IMR-90 (cell line): ENCODE measurements at regions not wholly inside any gene's neighbourhood (a gene's known extent, or its start where the extent isn't known, plus 50 kb on each side); places are given as distances from the start of the nearest gene placed in this dataset.

ENCODE experiments used
- ATAC-seq: fragments of 200-7000 bp; cut with Tn5 transposase; 2 replicates; pipeline ENCODE4 v1.9.1; 2020; ENCODE audit warnings: low read depth, mild to moderate bottlenecking, moderate library complexity
- BruUV-seq: library from RNA; stranded (reverse); fragments of 400-500 nt; replicated peaks from 2 replicates; lab custom pipeline; 2021; lab: Mats Ljungman, UMichigan
- CTCF ChIA-PET: fragments of 300-600 bp; formaldehyde crosslinking; extraction: SDS; loops from one replicate; lab custom pipeline; 2021; ENCODE audit warnings: antibody characterized with exemption; lab: Yijun Ruan, JAX
- POLR2A ChIA-PET: fragments of 300-600 bp; sonication (Branson Sonifier 250); formaldehyde crosslinking; loops from one replicate; lab custom pipeline; 2022; ENCODE audit warnings: antibody characterized with exemption; ENCODE audit not compliant: unreplicated experiment; lab: Charles Lee
- DNase-seq: peaks from one replicate; pipeline ENCODE4 v3.0.0; 2013
- H2AFZ ChIP-seq: replicated peaks from 2 replicates; pipeline ENCODE3; 2013; ENCODE audit warnings: low read length, mild to moderate bottlenecking; ENCODE audit not compliant: poor library complexity
- H2AK5ac ChIP-seq: 2 replicates; pipeline ENCODE4 v1.6.1; 2013; ENCODE audit warnings: low read depth, low read length, inconsistent platforms
- H2AK9ac ChIP-seq: replicated peaks from 2 replicates; pipeline ENCODE3; 2013; ENCODE audit warnings: mild to moderate bottlenecking, low read depth, low read length, moderate library complexity; ENCODE audit not compliant: poor library complexity
- H2BK120ac ChIP-seq: 2 replicates; pipeline ENCODE4 v1.6.1; 2013; ENCODE audit warnings: low read depth, low read length, inconsistent platforms
- H2BK15ac ChIP-seq: 3 replicates; pipeline ENCODE4 v1.6.1; 2013; ENCODE audit warnings: low read depth, low read length, inconsistent platforms
- H2BK20ac ChIP-seq: 2 replicates; pipeline ENCODE4 v1.6.1; 2013; ENCODE audit warnings: low read depth, mild to moderate bottlenecking, inconsistent platforms, low read length, moderate library complexity
- H2BK5ac ChIP-seq: 2 replicates; pipeline ENCODE4 v1.6.1; 2013; ENCODE audit warnings: mild to moderate bottlenecking, low read depth, low read length, inconsistent platforms; ENCODE audit not compliant: poor library complexity, severe bottlenecking
- H3K14ac ChIP-seq: replicated peaks from 2 replicates; pipeline ENCODE4 v1.6.1; 2013; ENCODE audit warnings: low read depth, low read length, inconsistent platforms
- H3K18ac ChIP-seq: 2 replicates; pipeline ENCODE4 v1.6.1; 2013; ENCODE audit warnings: low read depth, low read length, control low read depth
- H3K23ac ChIP-seq: 2 replicates; pipeline ENCODE4 v1.6.1; 2013; ENCODE audit warnings: low read depth, low read length, inconsistent platforms
- H3K27ac ChIP-seq: 2 replicates; pipeline ENCODE4 v1.5.1; 2013; ENCODE audit warnings: mild to moderate bottlenecking, control low read depth, low read length; ENCODE audit not compliant: insufficient read depth
- H3K27me3 ChIP-seq: 2 replicates; pipeline ENCODE4 v1.6.1; 2013; ENCODE audit warnings: low read length; ENCODE audit not compliant: control insufficient read depth, insufficient read depth
- H3K36me3 ChIP-seq: 2 replicates; pipeline ENCODE4 v1.6.1; 2013; ENCODE audit warnings: low read length, mixed read lengths; ENCODE audit not compliant: control insufficient read depth, insufficient read depth
- H3K4ac ChIP-seq: 2 replicates; pipeline ENCODE4 v1.6.1; 2013; ENCODE audit warnings: low read depth, low read length, inconsistent platforms
- H3K4me1 ChIP-seq: 2 replicates; pipeline ENCODE4 v1.6.1; 2013; ENCODE audit warnings: low read length, mixed read lengths; ENCODE audit not compliant: control insufficient read depth, insufficient read depth
- H3K4me2 ChIP-seq: 2 replicates; pipeline ENCODE4 v1.6.1; 2013; ENCODE audit warnings: low read depth, mild to moderate bottlenecking, control low read depth, low read length, moderate library complexity
- H3K4me3 ChIP-seq: 2 replicates; pipeline ENCODE4 v1.5.1; 2013; ENCODE audit warnings: low read depth, mild to moderate bottlenecking, control low read depth, low read length, moderate library complexity; ENCODE audit not compliant: insufficient read depth
- H3K56ac ChIP-seq: 2 replicates; pipeline ENCODE4 v1.6.1; 2013; ENCODE audit warnings: low read length, inconsistent platforms; ENCODE audit not compliant: insufficient read depth; ENCODE audit errors: extremely low read depth
- H3K79me1 ChIP-seq, 2 experiments: 2 replicates each; pipeline ENCODE4 v1.6.1; 2013; ENCODE audit warnings: low read length in 2 of 2, inconsistent platforms in 1 of 2, low read depth in 1 of 2
- H3K9ac ChIP-seq: 2 replicates; pipeline ENCODE4 v1.6.1; 2013; ENCODE audit warnings: low read depth, low read length, control low read depth
- H3K9me1 ChIP-seq: 2 replicates; pipeline ENCODE4 v1.6.1; 2013; ENCODE audit warnings: low read length, inconsistent platforms; ENCODE audit not compliant: insufficient read depth
- H3K9me3 ChIP-seq: 2 replicates; pipeline ENCODE4 v1.6.1; 2013; ENCODE audit warnings: low read length; ENCODE audit not compliant: control insufficient read depth, insufficient read depth
- H4K20me1 ChIP-seq: 2 replicates; pipeline ENCODE4 v1.6.1; 2013; ENCODE audit warnings: low read length, inconsistent platforms; ENCODE audit not compliant: insufficient read depth
- H4K5ac ChIP-seq: 2 replicates; pipeline ENCODE4 v1.6.1; 2013; ENCODE audit warnings: mild to moderate bottlenecking, low read depth, low read length, control low read depth
- H4K8ac ChIP-seq, 2 experiments: 2 replicates each; pipeline ENCODE4 v1.6.1; 2013; ENCODE audit warnings: low read depth in 2 of 2, low read length in 2 of 2, control low read depth in 1 of 2, inconsistent platforms in 1 of 2
- H4K91ac ChIP-seq: 2 replicates; pipeline ENCODE4 v1.6.1; 2013; ENCODE audit warnings: low read depth, low read length, inconsistent platforms; ENCODE audit not compliant: insufficient read depth
- CEBPB ChIP-seq: IDR thresholded peaks from 2 replicates; pipeline ENCODE4 v1.6.1; 2012; ENCODE audit warnings: low read depth, low read length, improper control_type of control experiment
- CHD1 ChIP-seq: IDR thresholded peaks from 2 replicates; pipeline ENCODE4 v1.6.1; 2012; ENCODE audit warnings: low read depth, low read length, improper control_type of control experiment
- MAFK ChIP-seq: IDR thresholded peaks from 2 replicates; pipeline ENCODE4 v1.6.1; 2012; ENCODE audit warnings: low read depth, low read length, improper control_type of control experiment
- MXI1 ChIP-seq: IDR thresholded peaks from 2 replicates; pipeline ENCODE4 v1.6.1; 2012; ENCODE audit warnings: low read depth, mild to moderate bottlenecking, low read length, moderate library complexity, borderline replicate concordance
- NFE2L2 ChIP-seq: fragments of 150-350 bp; IDR thresholded peaks from 2 replicates; pipeline ENCODE4 v1.6.1; 2016; ENCODE audit warnings: low read depth, mild to moderate bottlenecking, low read length
- RAD21 ChIP-seq: IDR thresholded peaks from 2 replicates; pipeline ENCODE4 v1.6.1; 2012; ENCODE audit warnings: low read length, improper control_type of control experiment
- RCOR1 ChIP-seq: IDR thresholded peaks from 2 replicates; pipeline ENCODE4 v1.6.1; 2012; ENCODE audit warnings: mild to moderate bottlenecking, low read length, improper control_type of control experiment; ENCODE audit not compliant: insufficient replicate concordance
- RFX5 ChIP-seq: IDR thresholded peaks from 2 replicates; pipeline ENCODE4 v1.8.0; 2012; ENCODE audit warnings: low read depth, mild to moderate bottlenecking, low read length, moderate library complexity
- WGBS, 2 experiments: methylation state at CpG; one replicate each; pipeline versions ENCODE4 v1.1.5 to v1.1.7; 2013; ENCODE audit warnings: missing lambda C conversion rate in 2 of 2; ENCODE audit not compliant: insufficient read length in 1 of 2; ENCODE audit errors: extremely low coverage in 2 of 2; 5-methylcytosine and 5-hydroxymethylcytosine counted together
- dilution Hi-C: fragments of 300-500 bp; cut with HindIII; formaldehyde crosslinking; loops from one replicate; pipeline ENCODE4 v1.14.3; 2018; ENCODE audit warnings: low sequenced_read_pairs; ENCODE audit not compliant: unreplicated experiment
- in situ Hi-C: fragments of 300-500 bp; cut with MboI; formaldehyde crosslinking; loops from 3 replicates; pipeline ENCODE4 v1.14.3; 2019; ENCODE audit warnings: low sequenced_read_pairs, inconsistent platforms, mixed read lengths
- intact Hi-C: fragments of 100-400 bp; cut with micrococcal nuclease; formaldehyde crosslinking; loops from 2 replicates; pipeline ENCODE4 v1.10.0; 2022
- TF ChIP-seq, protein P1 (sequence below): fragments of 150-350 bp; IDR thresholded peaks from 2 replicates; pipeline ENCODE4 v1.6.1; 2017; ENCODE audit warnings: mild to moderate bottlenecking, antibody characterized with exemption, low read length, low read depth
- TF ChIP-seq, protein P2 (sequence below): fragments of 150-350 bp; IDR thresholded peaks from 2 replicates; pipeline ENCODE4 v1.6.1; 2016; ENCODE audit warnings: low read depth, mild to moderate bottlenecking, low read length, moderate library complexity, borderline replicate concordance

DNA sequence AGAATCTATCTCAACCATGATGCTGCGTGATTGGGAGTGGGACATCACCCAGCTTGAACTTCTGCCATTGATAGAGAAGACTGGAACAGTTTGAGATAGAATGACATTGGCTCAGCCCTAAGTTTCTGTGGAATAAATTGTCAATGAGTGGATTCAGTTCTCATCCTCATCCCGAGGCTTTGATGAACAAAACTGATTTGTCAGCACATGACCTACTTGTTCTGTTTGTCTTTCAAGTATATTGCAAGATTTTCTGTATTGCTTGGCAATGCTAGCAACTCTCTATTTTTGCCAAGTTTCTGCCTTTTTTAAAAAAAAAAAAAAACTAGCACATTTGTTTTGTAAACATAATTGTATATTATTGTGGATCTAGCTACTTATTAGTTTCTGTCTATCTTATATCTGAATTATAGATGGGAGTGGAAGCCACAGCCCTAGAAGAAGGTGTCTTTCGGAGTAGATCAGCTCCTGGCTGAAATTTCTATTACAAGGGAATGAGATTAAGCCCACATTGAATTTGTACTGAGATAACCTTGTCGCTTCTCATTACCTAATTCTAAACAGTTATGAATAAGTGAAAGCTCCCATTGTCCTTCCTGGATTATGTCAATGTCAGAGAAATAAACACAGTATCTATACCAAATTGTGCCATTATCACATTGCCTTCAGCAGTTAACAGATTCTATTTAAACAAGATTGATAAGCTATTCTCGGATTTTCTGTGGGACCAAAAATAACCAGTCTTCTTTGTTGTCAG is 166.1 kb downstream of the TNFSF13B start:
- Histone ChIP-seq H3K27me3 (no peaks in the 10 kb centered on the region), H2BK120ac (no peak overlapping the region), H3K56ac (no peak overlapping the region), H3K18ac (no peak overlapping the region), H4K5ac (no peak overlapping the region), H2BK15ac (no peak overlapping the region), H4K8ac (no peak overlapping the region), H3K9ac (no peak overlapping the region), H2BK20ac (no peak overlapping the region), H2AK5ac (no peak overlapping the region), H3K27ac (no peak overlapping the region), H2BK5ac (no peak overlapping the region), H3K23ac (no peak overlapping the region), H3K36me3 (no peaks in the 10 kb centered on the region), H4K20me1 (no peaks in the 10 kb centered on the region), H3K4ac (no peak overlapping the region), H3K4me3 (no peak overlapping the region), H3K4me1 (no peaks in the 10 kb centered on the region), H4K91ac (no peak overlapping the region), H3K79me1 (no peaks in the 10 kb centered on the region), H3K9me1 (no peaks in the 10 kb centered on the region), H3K9me3 (0 out of 2 replicates have a peak, but pooled peaks cover 1% of the 10 kb centered on the region), H2AK9ac (no peak overlapping the region), H3K4me2 (no peak overlapping the region), H2AFZ (no peak overlapping the region), H3K14ac (no peak overlapping the region)
- no peak for TF ChIP-seq RAD21
- TF ChIP-seq MAFK: no peak
- TF ChIP-seq CHD1: no peak
- TF ChIP-seq RFX5: no peak
- TF ChIP-seq RCOR1: no peak
- TF ChIP-seq, protein P1, sequence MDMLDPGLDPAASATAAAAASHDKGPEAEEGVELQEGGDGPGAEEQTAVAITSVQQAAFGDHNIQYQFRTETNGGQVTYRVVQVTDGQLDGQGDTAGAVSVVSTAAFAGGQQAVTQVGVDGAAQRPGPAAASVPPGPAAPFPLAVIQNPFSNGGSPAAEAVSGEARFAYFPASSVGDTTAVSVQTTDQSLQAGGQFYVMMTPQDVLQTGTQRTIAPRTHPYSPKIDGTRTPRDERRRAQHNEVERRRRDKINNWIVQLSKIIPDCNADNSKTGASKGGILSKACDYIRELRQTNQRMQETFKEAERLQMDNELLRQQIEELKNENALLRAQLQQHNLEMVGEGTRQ: no peak
- TF ChIP-seq, protein P2, sequence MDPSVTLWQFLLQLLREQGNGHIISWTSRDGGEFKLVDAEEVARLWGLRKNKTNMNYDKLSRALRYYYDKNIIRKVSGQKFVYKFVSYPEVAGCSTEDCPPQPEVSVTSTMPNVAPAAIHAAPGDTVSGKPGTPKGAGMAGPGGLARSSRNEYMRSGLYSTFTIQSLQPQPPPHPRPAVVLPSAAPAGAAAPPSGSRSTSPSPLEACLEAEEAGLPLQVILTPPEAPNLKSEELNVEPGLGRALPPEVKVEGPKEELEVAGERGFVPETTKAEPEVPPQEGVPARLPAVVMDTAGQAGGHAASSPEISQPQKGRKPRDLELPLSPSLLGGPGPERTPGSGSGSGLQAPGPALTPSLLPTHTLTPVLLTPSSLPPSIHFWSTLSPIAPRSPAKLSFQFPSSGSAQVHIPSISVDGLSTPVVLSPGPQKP: no peak
- TF ChIP-seq NFE2L2: no peak
- TF ChIP-seq MXI1: no peak
- TF ChIP-seq CEBPB: no peak
- POLR2A ChIA-PET: no interaction called here
- in situ Hi-C loops (no loop called here), intact Hi-C loops (no loop called here), dilution Hi-C loops (no loop called here)
- CTCF ChIA-PET: no interaction called here
- no CpG with 5 or more reads among the region's 5 CpGs for WGBS, 2 experiments
- no peak for DNase-seq
- ATAC-seq: no peak
- BruUV-seq: no TSS peak
